Trophoblast cell (in vitro differentiated cells and primary cell): ENCODE measurements at regions not wholly inside any gene's neighbourhood (a gene's known extent, or its start where the extent isn't known, plus 50 kb on each side); places are given as distances from the start of the nearest gene placed in this dataset.
A peak's percentile ranks its signal among the peaks of the same experiment; 100 is the strongest.

ENCODE experiments used
- DNase-seq, 2 donors: peaks; one replicate each; pipeline ENCODE4 v3.0.0-alpha.2; 2016
- H2AFZ ChIP-seq: 2 replicates; pipeline ENCODE4 v1.6.1; 2013; ENCODE audit warnings: low read length, moderate library complexity, mild to moderate bottlenecking; ENCODE audit not compliant: insufficient read depth, poor library complexity
- H2AK5ac ChIP-seq: 2 replicates; pipeline ENCODE4 v1.6.1; 2013; ENCODE audit warnings: mild to moderate bottlenecking, low read length
- H2BK120ac ChIP-seq: 2 replicates; pipeline ENCODE4 v1.6.1; 2013; ENCODE audit warnings: low read length, mild to moderate bottlenecking, moderate library complexity; ENCODE audit not compliant: insufficient read depth, poor library complexity
- H2BK12ac ChIP-seq: 2 replicates; pipeline ENCODE4 v1.6.1; 2013; ENCODE audit warnings: mild to moderate bottlenecking, low read length, moderate library complexity
- H2BK5ac ChIP-seq: 2 replicates; pipeline ENCODE4 v1.6.1; 2013; ENCODE audit warnings: low read length, low read depth, moderate library complexity, mild to moderate bottlenecking; ENCODE audit not compliant: poor library complexity
- H3K14ac ChIP-seq: 2 replicates; pipeline ENCODE4 v1.6.1; 2013; ENCODE audit warnings: mild to moderate bottlenecking, low read length
- H3K18ac ChIP-seq: 2 replicates; pipeline ENCODE4 v1.6.1; 2013; ENCODE audit warnings: mild to moderate bottlenecking, low read length
- H3K23ac ChIP-seq: 2 replicates; pipeline ENCODE4 v1.6.1; 2013; ENCODE audit warnings: low read length
- H3K27ac ChIP-seq: 2 replicates; pipeline ENCODE4 v1.5.1; 2013; ENCODE audit warnings: low read depth, mild to moderate bottlenecking, inconsistent platforms, low read length, moderate library complexity
- H3K27me3 ChIP-seq: 2 replicates; pipeline ENCODE4 v1.6.1; 2013; ENCODE audit warnings: inconsistent platforms, mild to moderate bottlenecking, low read length, moderate library complexity; ENCODE audit not compliant: insufficient read depth
- H3K36me3 ChIP-seq, 2 experiments: 1 replicate in 1 of 2; 2 replicates in 1 of 2; pipeline ENCODE4 v1.6.1; 2013; ENCODE audit warnings: low read length in 2 of 2, mild to moderate bottlenecking in 2 of 2, moderate library complexity in 1 of 2; ENCODE audit not compliant: insufficient read depth in 2 of 2, control insufficient read depth in 1 of 2
- H3K4ac ChIP-seq: 2 replicates; pipeline ENCODE4 v1.6.1; 2013; ENCODE audit warnings: low read depth, mild to moderate bottlenecking, low read length, moderate library complexity
- H3K4me1 ChIP-seq, 2 experiments: 1 replicate in 1 of 2; 2 replicates in 1 of 2; pipeline ENCODE4 v1.6.1; 2013; ENCODE audit warnings: low read length in 2 of 2, mild to moderate bottlenecking in 2 of 2, moderate library complexity in 1 of 2; ENCODE audit not compliant: insufficient read depth in 2 of 2, control insufficient read depth in 1 of 2
- H3K4me2 ChIP-seq: 2 replicates; pipeline ENCODE4 v1.6.1; 2013; ENCODE audit warnings: inconsistent platforms, mild to moderate bottlenecking, low read length, moderate library complexity
- H3K4me3 ChIP-seq: 2 replicates; pipeline ENCODE4 v1.5.1; 2013; ENCODE audit warnings: mild to moderate bottlenecking, low read depth, low read length, inconsistent platforms
- H3K79me1 ChIP-seq: one replicate; pipeline ENCODE4 v1.6.1; 2013; ENCODE audit warnings: low read length
- H3K79me2 ChIP-seq: 2 replicates; pipeline ENCODE4 v1.6.1; 2013; ENCODE audit warnings: low read length, mild to moderate bottlenecking; ENCODE audit not compliant: control insufficient read depth, insufficient read depth, poor library complexity
- H3K9ac ChIP-seq: 2 replicates; pipeline ENCODE4 v1.6.1; 2013; ENCODE audit warnings: mild to moderate bottlenecking, low read length
- H3K9me3 ChIP-seq: 2 replicates; pipeline ENCODE4 v1.6.1; 2013; ENCODE audit warnings: low read depth, mild to moderate bottlenecking, control low read depth, inconsistent platforms, low read length; ENCODE audit not compliant: insufficient read depth
- H4K12ac ChIP-seq: 2 replicates; pipeline ENCODE4 v1.6.1; 2013; ENCODE audit warnings: low read depth, mild to moderate bottlenecking, low read length, moderate library complexity
- H4K8ac ChIP-seq: 2 replicates; pipeline ENCODE4 v1.6.1; 2013; ENCODE audit warnings: low read depth, mild to moderate bottlenecking, low read length, moderate library complexity
- H4K91ac ChIP-seq: one replicate; pipeline ENCODE4 v1.6.1; 2013; ENCODE audit warnings: low read depth, mild to moderate bottlenecking, low read length, moderate library complexity
- WGBS: extraction: QIAGEN DNeasy Blood & Tissue Kit; methylation state at CpG from one replicate; pipeline ENCODE4 v1.1.7; 2013; ENCODE audit warnings: missing lambda C conversion rate; ENCODE audit not compliant: insufficient read length, insufficient coverage; ENCODE audit errors: extremely low coverage; 5-methylcytosine and 5-hydroxymethylcytosine counted together

- H3K4me3 ChIP-seq, result no peak overlapping the region
- H3K79me2 ChIP-seq, result peaks cover 2% of the 10 kb centered on the region
- no peak overlapping the region for H4K8ac ChIP-seq
- no peak for DNase-seq
- H3K9me3 ChIP-seq, result no peaks in the 10 kb centered on the region
- H3K23ac ChIP-seq, result no peak overlapping the region
- peak overlapping the region; percentile 0 for H4K91ac ChIP-seq
- H3K14ac ChIP-seq, result no peak overlapping the region
- no CpG with 5 or more reads among the region's 22 CpGs for WGBS
- H2BK5ac ChIP-seq, result no peak overlapping the region
- no peak overlapping the region for H4K12ac ChIP-seq
- no peak overlapping the region for H2BK120ac ChIP-seq
- H2BK12ac ChIP-seq, result peak overlapping the region; percentile 74
- no peak overlapping the region for H3K9ac ChIP-seq
- no peak overlapping the region for H3K4ac ChIP-seq
- H3K27ac ChIP-seq, result no peak overlapping the region
- no peaks in the 10 kb centered on the region for H3K27me3 ChIP-seq
- peaks cover 17 to 18% of the 10 kb centered on the region in 2 experiments for H3K4me1 ChIP-seq
- no peak overlapping the region for H3K4me2 ChIP-seq
- H3K36me3 ChIP-seq, result no peaks in the 10 kb centered on the region
- peaks cover 4% of the 10 kb centered on the region for H3K79me1 ChIP-seq
- no peak overlapping the region for H2AFZ ChIP-seq
- H2AK5ac ChIP-seq, result no peak overlapping the region
- no peak overlapping the region for H3K18ac ChIP-seq
Observed at GRCh38 chr5:154631141-154631540, 124.0 kb upstream of the LARP1 start.

- WGBS, result no CpG with 5 or more reads among the region's 4 CpGs
- Histone ChIP-seq H3K14ac (no peak overlapping the region), H3K18ac (no peak overlapping the region), H2BK12ac (peak overlapping the region; percentile 32), H3K4me3 (no peak overlapping the region), H3K9me3 (no peaks in the 10 kb centered on the region), H4K12ac (no peak overlapping the region), H2BK5ac (no peak overlapping the region), H2AK5ac (no peak overlapping the region), H3K4me2 (no peak overlapping the region), H3K4me1 (peaks cover 17 to 18% of the 10 kb centered on the region in 2 experiments), H3K79me2 (peaks cover 2% of the 10 kb centered on the region), H2AFZ (no peak overlapping the region), H4K8ac (no peak overlapping the region), H3K9ac (no peak overlapping the region), H3K4ac (no peak overlapping the region), H2BK120ac (peak overlapping the region; percentile 46), H4K91ac (peak overlapping the region; percentile 50), H3K23ac (no peak overlapping the region), H3K27ac (no peak overlapping the region), H3K79me1 (peaks cover 4% of the 10 kb centered on the region), H3K36me3 (no peaks in the 10 kb centered on the region), H3K27me3 (no peaks in the 10 kb centered on the region)
- no peak for DNase-seq
Observed at GRCh38 chr5:154630410-154630809, 124.8 kb upstream of the LARP1 start.

- no peak overlapping the region for H3K9ac ChIP-seq
- peaks cover 17 to 18% of the 10 kb centered on the region in 2 experiments for H3K4me1 ChIP-seq
- H3K23ac ChIP-seq, result no peak overlapping the region
- no peak overlapping the region for H3K4ac ChIP-seq
- H3K18ac ChIP-seq, result no peak overlapping the region
- H2BK5ac ChIP-seq, result no peak overlapping the region
- DNase-seq, result no peak
- H2AK5ac ChIP-seq, result peak overlapping the region; percentile 65
- H3K4me3 ChIP-seq, result no peak overlapping the region
- H3K14ac ChIP-seq, result no peak overlapping the region
- peak overlapping the region; percentile 39 for H2BK12ac ChIP-seq
- H3K79me2 ChIP-seq, result peaks cover 2% of the 10 kb centered on the region
- H3K4me2 ChIP-seq, result no peak overlapping the region
- peaks cover 4% of the 10 kb centered on the region for H3K79me1 ChIP-seq
- H2AFZ ChIP-seq, result no peak overlapping the region
- no peak overlapping the region for H4K91ac ChIP-seq
- no peak overlapping the region for H4K8ac ChIP-seq
- H2BK120ac ChIP-seq, result no peak overlapping the region
- WGBS, result no CpG with 5 or more reads among the region's 4 CpGs
- no peak overlapping the region for H3K27ac ChIP-seq
- no peaks in the 10 kb centered on the region for H3K27me3 ChIP-seq
- no peaks in the 10 kb centered on the region for H3K36me3 ChIP-seq
- no peak overlapping the region for H4K12ac ChIP-seq
- H3K9me3 ChIP-seq, result no peaks in the 10 kb centered on the region
Observed at GRCh38 chr5:154628685-154629084, 126.5 kb upstream of the LARP1 start.

GRCh38 chr5:154627698-154628678 is 127.2 kb upstream of the LARP1 start:
- Histone ChIP-seq H4K91ac (peak overlapping the region; percentile 22), H3K4me1 (peaks cover 17 to 18% of the 10 kb centered on the region in 2 experiments), H3K9me3 (no peaks in the 10 kb centered on the region), H4K8ac (peak overlapping the region; percentile 47), H3K27ac (no peak overlapping the region), H3K4me3 (peak overlapping the region; percentile 8), H3K14ac (no peak overlapping the region), H3K18ac (no peak overlapping the region), H3K4me2 (no peak overlapping the region), H2AFZ (no peak overlapping the region), H2BK120ac (peak overlapping the region; percentile 47), H3K36me3 (no peaks in the 10 kb centered on the region), H3K79me1 (peaks cover 4% of the 10 kb centered on the region), H3K4ac (no peak overlapping the region), H3K79me2 (peaks cover 2% of the 10 kb centered on the region), H4K12ac (no peak overlapping the region), H3K9ac (no peak overlapping the region), H3K27me3 (no peaks in the 10 kb centered on the region), H2BK12ac (peak overlapping the region; percentile 50), H3K23ac (no peak overlapping the region), H2BK5ac (no peak overlapping the region), H2AK5ac (no peak overlapping the region)
- WGBS, result no CpG with 5 or more reads among the region's 7 CpGs
- no peak for DNase-seq
